ENCODE measurements at regions not wholly inside any gene's neighbourhood (a gene's known extent, or its start where the extent isn't known, plus 50 kb on each side); places are given as distances from the start of the nearest gene placed in this dataset.

DNA sequence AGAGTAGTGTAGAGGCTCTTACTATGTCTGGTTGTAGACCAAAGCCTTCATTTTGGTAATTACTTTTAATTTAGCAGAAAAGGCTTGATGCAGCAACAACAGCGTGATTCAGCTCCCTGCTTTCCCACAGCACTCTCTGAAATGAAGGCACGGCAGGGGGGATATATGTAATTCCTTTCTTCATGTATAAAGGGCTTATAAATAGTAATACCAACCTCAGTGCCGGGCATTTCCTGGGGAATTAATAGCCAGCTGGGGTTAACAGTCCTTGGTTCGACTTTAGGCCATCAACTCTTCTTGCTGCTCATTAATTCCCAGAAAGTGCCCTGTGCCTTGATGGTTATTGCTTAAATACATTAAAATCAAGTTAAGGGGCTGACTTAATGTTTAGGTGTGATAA is 669.0 kb downstream of the ZNF674 start:
- Histone ChIP-seq H3K4me3 (replicated peaks in 1 of 3; ENCODE audit: insufficient read depth in 1 of 3, low read depth in 2 of 3, low read length in 3 of 3) (no peak overlapping the region), H3K9ac (ENCODE audit: insufficient read depth, low read depth, low read length) (no peak overlapping the region), H3K4me1 (ENCODE audit: insufficient read depth, low read length) (no peaks in the 10 kb centered on the region; the same call in 1 of the 2 replicates), H3K4me2 (ENCODE audit: low read depth, low read length) (no peak overlapping the region), H3K27me3 (ENCODE audit: control insufficient read depth in 1 of 2, insufficient read depth in 2 of 2, low read length in 2 of 2) (no peaks in the 10 kb centered on the region), H4K20me1 (ENCODE audit: insufficient read depth, low read length) (no peaks in the 10 kb centered on the region), H3K36me3 (replicated peaks in 1 of 2; ENCODE audit: control insufficient read depth in 1 of 2, insufficient read depth in 2 of 2, low read length in 2 of 2) (no peaks in the 10 kb centered on the region), H2AFZ (ENCODE audit: low read length) (no peak overlapping the region), H3K27ac (ENCODE audit: extremely low read length, insufficient read depth, low read length) (no peak overlapping the region), H3K9me3 (ENCODE audit: low read length) (no peaks in the 10 kb centered on the region), H3K79me2 (ENCODE audit: insufficient read depth, low read length) (no peaks in the 10 kb centered on the region)
- BruUV-seq (replicated peaks) = no TSS peak
- CTCF ChIA-PET (ENCODE audit: low intra/inter-chr PET ratio, low total read pairs) = no interaction called here
- no peak for FAIRE-seq
- in situ Hi-C loops (cut with HindIII; ENCODE audit: extremely low pct_ligation_motif_present, low pct_unique_long_range_greater_than_20kb) = no loop called here
- POLR2A ChIA-PET = no interaction called here
- no peak for DNase-seq (ENCODE audit: low spot score)
- TF ChIP-seq, protein P1, sequence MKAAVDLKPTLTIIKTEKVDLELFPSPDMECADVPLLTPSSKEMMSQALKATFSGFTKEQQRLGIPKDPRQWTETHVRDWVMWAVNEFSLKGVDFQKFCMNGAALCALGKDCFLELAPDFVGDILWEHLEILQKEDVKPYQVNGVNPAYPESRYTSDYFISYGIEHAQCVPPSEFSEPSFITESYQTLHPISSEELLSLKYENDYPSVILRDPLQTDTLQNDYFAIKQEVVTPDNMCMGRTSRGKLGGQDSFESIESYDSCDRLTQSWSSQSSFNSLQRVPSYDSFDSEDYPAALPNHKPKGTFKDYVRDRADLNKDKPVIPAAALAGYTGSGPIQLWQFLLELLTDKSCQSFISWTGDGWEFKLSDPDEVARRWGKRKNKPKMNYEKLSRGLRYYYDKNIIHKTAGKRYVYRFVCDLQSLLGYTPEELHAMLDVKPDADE (CRISPR knock-in tag; IDR thresholded peaks at IDR 0.05) = no peak
- no peak for TF ChIP-seq ATM (IDR thresholded peaks at IDR 0.05; ENCODE audit: borderline replicate concordance)
- TF ChIP-seq, protein P2, sequence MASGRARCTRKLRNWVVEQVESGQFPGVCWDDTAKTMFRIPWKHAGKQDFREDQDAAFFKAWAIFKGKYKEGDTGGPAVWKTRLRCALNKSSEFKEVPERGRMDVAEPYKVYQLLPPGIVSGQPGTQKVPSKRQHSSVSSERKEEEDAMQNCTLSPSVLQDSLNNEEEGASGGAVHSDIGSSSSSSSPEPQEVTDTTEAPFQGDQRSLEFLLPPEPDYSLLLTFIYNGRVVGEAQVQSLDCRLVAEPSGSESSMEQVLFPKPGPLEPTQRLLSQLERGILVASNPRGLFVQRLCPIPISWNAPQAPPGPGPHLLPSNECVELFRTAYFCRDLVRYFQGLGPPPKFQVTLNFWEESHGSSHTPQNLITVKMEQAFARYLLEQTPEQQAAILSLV (CRISPR knock-in tag; IDR thresholded peaks at IDR 0.05; ENCODE audit: borderline replicate concordance) = no peak
- TF ChIP-seq, protein P3, sequence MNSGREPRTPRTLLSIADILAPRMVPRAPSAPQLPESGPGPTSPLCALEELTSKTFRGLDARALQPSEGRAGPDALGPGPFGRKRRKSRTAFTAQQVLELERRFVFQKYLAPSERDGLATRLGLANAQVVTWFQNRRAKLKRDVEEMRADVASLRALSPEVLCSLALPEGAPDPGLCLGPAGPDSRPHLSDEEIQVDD (CRISPR knock-in tag; IDR thresholded peaks at IDR 0.05; ENCODE audit: borderline replicate concordance) = no peak
- no peak for TF ChIP-seq SMARCC2 (IDR thresholded peaks at IDR 0.05)
- TF ChIP-seq MED13 (CRISPR knock-in tag; IDR thresholded peaks at IDR 0.05) = no peak
- no peak for ATAC-seq
- WGBS (ENCODE audit: low lambda C conversion rate) = 50% methylated on average over 1 of the region's 4 CpGs
- intact Hi-C loops (cut with micrococcal nuclease; ENCODE audit: unreplicated experiment) = no loop called here

DNA sequence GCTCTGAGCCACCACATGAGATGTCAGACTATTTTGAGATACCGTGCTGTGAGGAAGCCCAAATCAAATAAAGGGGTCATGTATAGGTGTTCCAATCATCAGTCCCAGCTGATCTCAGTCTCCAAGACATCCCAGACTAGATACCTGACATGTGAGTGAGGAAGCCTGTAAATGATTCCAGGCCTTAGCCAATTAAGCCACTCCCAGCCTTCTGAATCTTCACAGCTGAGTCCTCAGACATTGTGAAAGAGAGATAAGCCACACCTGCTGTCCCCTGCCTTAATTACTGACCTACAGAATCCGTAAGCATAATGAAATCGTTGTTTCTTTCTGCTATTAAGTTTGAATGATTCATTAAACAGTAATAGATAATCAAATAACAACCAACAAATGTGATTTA is 671.4 kb downstream of the ZNF674 start:
- DNase-seq (ENCODE audit: low spot score) = no peak
- no peak overlapping the region for H2AFZ ChIP-seq (ENCODE audit: low read length)
- H3K9me3 ChIP-seq (ENCODE audit: low read length) = no peaks in the 10 kb centered on the region
- H3K4me1 ChIP-seq (ENCODE audit: insufficient read depth, low read length) = no peaks in the 10 kb centered on the region
- no TSS peak for BruUV-seq (replicated peaks)
- intact Hi-C loops (cut with micrococcal nuclease; ENCODE audit: unreplicated experiment) (no loop called here), in situ Hi-C loops (cut with HindIII; ENCODE audit: extremely low pct_ligation_motif_present, low pct_unique_long_range_greater_than_20kb) (no loop called here)
- no peak overlapping the region for H3K9ac ChIP-seq (ENCODE audit: insufficient read depth, low read depth, low read length)
- H4K20me1 ChIP-seq (ENCODE audit: insufficient read depth, low read length) = no peaks in the 10 kb centered on the region
- POLR2A ChIA-PET = no interaction called here
- H3K79me2 ChIP-seq (ENCODE audit: insufficient read depth, low read length) = no peaks in the 10 kb centered on the region
- H3K27ac ChIP-seq (ENCODE audit: extremely low read length, insufficient read depth, low read length) = no peak overlapping the region
- no peaks in the 10 kb centered on the region for H3K36me3 ChIP-seq (replicated peaks in 1 of 2; ENCODE audit: control insufficient read depth in 1 of 2, insufficient read depth in 2 of 2, low read length in 2 of 2)
- no peaks in the 10 kb centered on the region for H3K27me3 ChIP-seq (ENCODE audit: control insufficient read depth in 1 of 2, insufficient read depth in 2 of 2, low read length in 2 of 2)
- FAIRE-seq = no peak
- H3K4me3 ChIP-seq (replicated peaks in 1 of 3; ENCODE audit: insufficient read depth in 1 of 3, low read depth in 2 of 3, low read length in 3 of 3) = no peak overlapping the region
- 11% methylated on average over 2 of the region's 3 CpGs for WGBS (ENCODE audit: low lambda C conversion rate)
- no peak overlapping the region for H3K4me2 ChIP-seq (ENCODE audit: low read depth, low read length)
- CTCF ChIA-PET (ENCODE audit: low intra/inter-chr PET ratio, low total read pairs) = no interaction called here
- ATAC-seq = no peak
- TF ChIP-seq CHCHD3 (CRISPR knock-in tag; IDR thresholded peaks at IDR 0.05) (no peak), SIN3B (IDR thresholded peaks at IDR 0.05; ENCODE audit: low read length) (no peak), MYNN (CRISPR knock-in tag; IDR thresholded peaks at IDR 0.05; ENCODE audit: low read depth) (no peak), ZNF138 (CRISPR knock-in tag; IDR thresholded peaks at IDR 0.05; ENCODE audit: low read depth) (no peak), ZNF180 (CRISPR knock-in tag; IDR thresholded peaks at IDR 0.05; ENCODE audit: borderline replicate concordance, low read depth) (no peak), ZNF143 (CRISPR knock-in tag; IDR thresholded peaks at IDR 0.05) (no peak), ZNF260 (CRISPR knock-in tag; IDR thresholded peaks at IDR 0.05; ENCODE audit: borderline replicate concordance, low read depth) (no peak), ZNF446 (CRISPR knock-in tag; IDR thresholded peaks at IDR 0.05) (no peak), POLR2AphosphoS2 (IDR thresholded peaks at IDR 0.05; ENCODE audit: low read depth, low read length) (no peak), ZNF569 (CRISPR knock-in tag; IDR thresholded peaks at IDR 0.05; ENCODE audit: borderline replicate concordance) (no peak), MTF1 (CRISPR knock-in tag; IDR thresholded peaks at IDR 0.05) (no peak), SYNCRIP (IDR thresholded peaks at IDR 0.05; ENCODE audit: insufficient read depth, low read depth, low read length) (no peak)
- TF ChIP-seq, protein P4, sequence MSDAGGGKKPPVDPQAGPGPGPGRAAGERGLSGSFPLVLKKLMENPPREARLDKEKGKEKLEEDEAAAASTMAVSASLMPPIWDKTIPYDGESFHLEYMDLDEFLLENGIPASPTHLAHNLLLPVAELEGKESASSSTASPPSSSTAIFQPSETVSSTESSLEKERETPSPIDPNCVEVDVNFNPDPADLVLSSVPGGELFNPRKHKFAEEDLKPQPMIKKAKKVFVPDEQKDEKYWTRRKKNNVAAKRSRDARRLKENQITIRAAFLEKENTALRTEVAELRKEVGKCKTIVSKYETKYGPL (CRISPR knock-in tag; IDR thresholded peaks at IDR 0.05) = no peak
